NCI-H510A treated with DMSO at 0.1 percent for 48 hours (cell line): ENCODE measurements at regions not wholly inside any gene's neighbourhood (a gene's known extent, or its start where the extent isn't known, plus 50 kb on each side); places are given as distances from the start of the nearest gene placed in this dataset.
"Not testable (repeated sequence)": the region's sequence is repeated elsewhere in the genome, so short reads cannot be mapped to it uniquely, and the experiment has no call there.

Experiments used
- DNase-seq: peaks from one replicate; lab custom pipeline; 2025; lab: John Stamatoyannopoulos, UW

DNA sequence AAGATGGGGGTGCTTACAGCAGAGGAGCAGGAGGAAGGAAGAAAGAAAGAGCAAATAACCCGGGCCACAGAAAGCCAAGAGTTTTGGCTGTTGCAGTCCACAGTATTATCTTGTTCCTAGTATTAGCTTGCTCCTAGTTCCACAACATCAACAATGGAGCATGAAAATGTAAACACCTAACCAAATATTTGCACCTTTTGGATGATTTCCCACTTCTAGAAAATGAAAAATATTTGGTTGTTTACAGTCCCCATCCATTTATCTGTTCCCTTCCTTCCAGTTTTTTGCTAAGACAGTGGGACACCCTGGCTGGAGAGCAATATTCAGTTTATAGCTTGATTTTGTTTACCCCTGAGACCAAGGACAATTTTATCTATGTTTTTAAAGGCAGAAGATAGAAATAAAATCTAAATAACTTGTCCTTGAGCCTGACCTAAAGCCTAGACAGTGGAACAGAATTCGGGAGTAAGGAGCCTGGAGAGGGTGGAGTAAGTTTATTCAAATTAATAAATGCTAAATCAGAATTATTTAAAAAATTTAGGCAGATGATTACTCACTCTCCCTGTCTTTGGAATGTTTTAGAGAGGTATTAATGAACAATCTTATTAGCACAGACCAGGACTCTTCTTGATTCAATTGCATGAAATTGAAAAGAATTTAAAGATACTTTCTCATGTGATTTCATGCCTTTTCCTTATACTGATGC lies 51.6 kb downstream of the RESF1 start:
- DNase-seq: no peak

DNA sequence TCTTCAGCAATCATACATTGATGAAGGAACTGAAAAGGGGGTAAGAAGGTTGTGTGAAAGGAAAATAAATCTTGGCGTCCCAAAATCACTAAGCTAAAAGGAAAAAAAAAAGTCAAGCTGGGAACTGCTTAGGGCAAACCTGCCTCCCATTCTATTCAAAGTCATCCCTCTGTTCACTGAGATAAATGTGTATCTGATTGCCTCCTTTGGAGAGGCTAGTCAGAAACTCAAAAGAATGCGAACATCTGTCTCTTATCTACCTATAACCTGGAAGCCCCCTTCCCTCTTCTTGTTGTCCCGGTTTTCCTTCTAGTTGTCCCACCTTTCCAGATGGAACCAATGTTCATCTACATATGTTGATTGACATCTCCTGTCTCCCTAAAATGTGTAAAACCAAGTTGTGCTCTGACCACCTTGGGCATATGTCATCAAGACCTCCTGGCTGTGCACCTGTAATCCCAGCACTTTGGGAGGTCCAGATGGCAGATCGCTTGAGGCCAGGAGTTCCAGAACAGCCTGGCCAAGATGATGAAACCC lies 53.1 kb downstream of the RESF1 start:
- no peak for DNase-seq

DNA sequence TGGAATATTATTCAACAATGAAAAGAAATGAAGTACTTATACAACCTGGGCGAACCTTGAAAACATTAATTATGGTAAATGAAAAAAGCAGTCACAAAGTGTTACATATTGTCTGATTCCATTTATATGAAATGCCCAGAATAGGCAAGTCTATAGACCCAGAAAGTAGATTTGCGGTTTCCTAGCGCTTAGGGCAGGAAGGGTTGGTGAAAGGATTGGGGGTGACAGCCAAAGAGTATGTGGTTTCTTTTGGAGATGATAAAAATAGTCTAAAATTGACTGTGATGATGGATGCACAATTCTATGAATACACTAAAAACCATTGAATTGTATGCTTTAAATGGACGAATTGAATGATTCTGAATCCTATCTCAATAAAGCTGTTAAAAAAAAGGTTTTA lies 55.8 kb downstream of the RESF1 start:
- DNase-seq: no peak

DNA sequence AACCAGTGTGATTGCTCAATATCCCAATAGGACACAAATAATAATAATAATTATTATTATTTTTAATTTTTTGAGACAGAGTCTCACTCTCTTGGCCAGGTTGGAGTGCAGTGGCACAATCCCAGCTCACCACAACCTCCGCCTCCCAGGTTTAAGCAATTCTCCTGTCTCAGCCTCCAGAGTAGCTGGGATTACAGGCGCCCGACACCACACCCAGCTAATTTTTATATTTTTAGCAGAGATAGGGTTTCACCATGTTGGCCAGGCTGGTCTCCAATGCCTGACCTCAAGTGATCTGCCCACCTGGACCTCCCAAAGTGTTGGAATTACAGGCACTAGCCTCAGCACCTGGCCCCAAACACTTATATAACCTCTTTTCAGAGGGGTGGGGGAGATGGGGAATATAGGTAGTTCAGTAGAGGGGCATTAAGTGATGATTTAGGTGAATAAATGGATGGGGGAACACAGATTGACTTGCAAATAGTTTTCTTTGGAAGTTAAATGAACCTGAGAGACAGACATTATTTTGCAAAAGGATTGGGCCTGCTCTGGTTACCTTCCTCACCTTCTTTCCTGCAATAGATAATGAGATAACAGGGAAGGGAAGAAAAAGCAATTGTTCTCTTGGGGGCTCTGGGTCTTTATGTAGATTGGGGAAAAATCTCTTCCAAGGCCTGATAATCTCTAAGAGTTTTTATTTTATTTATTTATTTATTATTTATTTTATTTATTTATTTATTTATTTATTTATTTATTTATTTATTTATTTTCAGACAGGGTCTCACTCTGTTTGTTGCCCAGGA lies 57.7 kb downstream of the RESF1 start:
- no peak for DNase-seq

DNA sequence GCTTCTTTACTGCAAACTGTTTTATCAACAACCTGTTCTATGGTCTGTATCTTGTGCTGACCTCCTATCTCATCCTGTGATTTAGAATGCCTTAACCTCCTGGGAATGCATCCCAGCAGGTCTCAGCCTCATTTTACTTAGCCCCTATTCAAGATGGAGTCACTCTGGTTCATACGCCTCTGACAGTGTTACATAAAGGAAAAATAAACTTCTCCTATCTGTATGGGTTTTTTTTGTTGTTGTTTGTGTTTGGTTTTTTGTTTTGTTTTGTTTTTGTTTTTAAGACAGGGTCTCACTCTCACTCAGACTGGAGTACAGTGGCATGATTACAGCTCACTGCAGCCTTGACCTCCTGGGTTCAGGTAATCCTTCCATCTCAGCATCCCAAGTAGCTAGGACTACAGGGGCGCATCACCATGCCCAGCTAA lies 62.1 kb downstream of the RESF1 start:
- DNase-seq: no peak

DNA sequence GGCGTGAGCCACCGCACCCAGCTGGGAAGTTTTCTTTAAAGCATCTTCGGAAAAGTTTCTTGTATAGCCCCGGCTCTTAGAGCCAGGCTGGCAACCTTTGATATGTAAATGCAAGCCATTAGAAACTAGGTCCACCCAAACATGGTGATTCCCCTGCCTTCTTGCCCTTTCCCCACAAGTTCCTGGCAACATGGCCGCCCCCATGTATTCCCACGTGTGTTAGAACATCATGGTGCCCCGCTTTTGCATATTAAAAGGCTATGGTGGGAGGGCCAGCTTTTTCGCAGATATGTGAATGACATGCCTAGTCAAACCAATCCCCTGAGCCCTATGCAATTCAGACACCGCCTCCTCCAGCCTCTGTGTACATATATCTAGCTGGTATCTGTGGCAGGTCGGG lies 63.2 kb downstream of the RESF1 start:
- not testable (repeated sequence) for DNase-seq

DNA sequence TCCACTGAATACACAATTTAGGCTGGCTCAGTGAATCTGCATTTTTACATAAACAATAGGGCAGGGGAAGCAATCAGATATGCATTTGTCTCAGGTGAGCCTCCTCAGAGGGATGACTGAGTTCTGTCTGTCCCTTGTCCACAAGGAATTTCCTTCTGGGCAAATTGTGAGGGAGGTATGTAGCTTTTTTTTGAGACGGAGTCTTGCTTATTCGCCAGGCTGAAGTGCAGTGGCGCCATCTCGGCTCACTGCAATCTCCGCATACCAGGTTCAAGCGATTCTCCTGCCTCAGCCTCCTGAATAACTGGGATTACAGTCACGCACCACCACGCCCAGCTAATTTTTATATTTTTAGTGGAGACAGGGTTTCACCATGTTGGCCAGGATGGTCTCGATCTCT lies 64.6 kb downstream of the RESF1 start:
- not testable (repeated sequence) for DNase-seq

DNA sequence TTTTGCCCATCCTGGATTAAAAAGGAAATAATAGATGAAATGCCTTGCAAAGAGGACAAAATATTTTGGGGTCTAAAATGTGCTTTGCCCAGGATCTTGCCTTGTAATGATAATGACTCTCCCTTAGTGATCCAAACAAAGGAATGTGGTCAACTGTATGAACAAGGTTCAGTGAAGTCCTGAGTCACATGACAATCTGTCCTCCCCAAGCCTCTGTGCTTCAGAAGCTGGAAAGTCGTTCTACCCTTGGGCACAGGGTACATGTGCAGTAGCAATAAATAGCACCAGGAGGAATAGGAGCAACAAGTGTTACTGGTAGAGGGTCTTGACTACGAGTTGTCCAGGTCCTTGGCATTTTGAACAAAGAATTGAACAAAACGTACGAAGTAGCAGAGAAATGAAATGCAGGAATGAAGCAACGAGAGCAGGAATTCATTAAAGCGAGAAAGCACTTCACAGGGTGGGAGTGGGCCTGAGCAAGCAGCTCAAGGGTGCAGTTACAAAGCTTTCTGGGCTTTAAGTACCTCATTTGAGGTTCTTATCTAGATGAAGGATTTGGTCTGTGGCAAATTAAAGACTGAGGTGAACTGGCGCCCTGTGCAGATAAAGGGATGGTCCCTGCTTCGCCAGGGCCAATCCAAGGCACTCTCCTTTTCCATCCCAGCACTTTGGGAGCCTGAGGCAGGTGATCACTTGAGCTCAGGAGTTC lies 65.8 kb downstream of the RESF1 start:
- DNase-seq: no peak

DNA sequence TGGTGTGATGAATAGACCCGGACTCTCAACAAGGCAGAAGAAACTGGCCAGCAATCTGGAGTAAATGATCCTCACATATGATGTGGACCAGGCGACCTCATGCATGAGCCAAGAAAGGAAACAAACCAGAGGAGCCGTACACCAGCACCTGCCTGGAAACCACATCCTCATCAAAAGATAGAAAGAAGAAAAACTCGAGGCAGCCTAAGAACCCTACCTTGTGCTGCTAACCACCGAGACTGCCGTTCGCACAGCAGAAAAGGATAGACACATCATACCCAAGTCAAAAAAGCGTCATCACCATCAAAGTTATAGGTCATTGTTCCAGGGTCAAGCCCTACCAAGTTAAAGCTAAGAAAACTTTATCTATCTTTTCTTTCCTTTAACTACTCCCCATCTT lies 66.7 kb downstream of the RESF1 start:
- DNase-seq: no peak

DNA sequence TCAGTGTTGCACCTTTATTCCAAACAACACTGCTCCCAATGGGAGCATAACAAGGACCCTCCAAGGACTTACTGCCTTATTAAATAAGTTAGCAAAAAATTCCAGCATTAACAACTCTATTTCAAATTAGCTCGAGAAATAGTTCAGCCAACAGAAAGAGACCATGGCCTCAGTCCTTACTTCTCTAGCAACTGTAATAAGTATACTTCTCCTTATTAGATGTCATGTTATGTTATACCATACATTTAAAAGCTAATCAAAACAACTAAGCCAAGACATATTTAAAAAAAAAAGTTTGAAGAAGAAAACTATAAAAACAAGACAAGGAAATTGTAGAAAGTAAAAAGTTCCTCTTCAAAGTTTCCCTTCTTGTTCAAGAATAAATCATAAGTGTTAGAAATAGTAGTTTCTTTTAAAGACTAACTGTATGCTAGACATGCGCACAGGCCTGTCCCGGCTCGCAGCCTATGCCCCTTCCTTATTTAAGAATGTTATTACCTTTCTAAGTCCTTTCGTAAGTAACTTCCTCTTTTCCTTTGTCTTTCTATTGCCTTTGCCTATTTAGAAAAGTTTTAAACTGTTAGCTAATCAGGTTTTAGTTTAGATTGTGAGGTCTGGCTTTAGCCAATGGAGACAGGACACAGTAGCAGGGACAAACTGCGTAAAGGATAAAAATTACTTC lies 68.6 kb downstream of the RESF1 start:
- DNase-seq: no peak

DNA sequence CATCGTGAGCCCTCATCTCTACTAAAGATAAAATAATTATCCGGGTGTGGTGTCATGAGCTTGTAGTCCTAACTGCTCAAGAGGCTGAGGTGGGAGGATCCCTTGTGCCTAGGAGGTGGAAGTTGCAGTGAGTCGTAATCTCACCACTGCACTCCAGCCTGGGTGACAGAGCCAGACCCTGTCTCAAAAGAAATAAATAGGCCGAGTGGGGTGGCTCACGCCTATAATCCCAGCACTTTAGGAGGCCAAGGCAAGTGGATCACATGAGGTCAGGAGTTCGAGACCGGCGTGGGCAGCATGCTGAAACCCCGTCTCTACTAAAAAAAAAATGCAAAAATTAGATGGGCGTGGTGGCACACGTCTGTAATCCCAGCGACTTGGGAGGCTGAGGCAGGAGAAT lies 70.9 kb downstream of the RESF1 start:
- DNase-seq: no peak

DNA sequence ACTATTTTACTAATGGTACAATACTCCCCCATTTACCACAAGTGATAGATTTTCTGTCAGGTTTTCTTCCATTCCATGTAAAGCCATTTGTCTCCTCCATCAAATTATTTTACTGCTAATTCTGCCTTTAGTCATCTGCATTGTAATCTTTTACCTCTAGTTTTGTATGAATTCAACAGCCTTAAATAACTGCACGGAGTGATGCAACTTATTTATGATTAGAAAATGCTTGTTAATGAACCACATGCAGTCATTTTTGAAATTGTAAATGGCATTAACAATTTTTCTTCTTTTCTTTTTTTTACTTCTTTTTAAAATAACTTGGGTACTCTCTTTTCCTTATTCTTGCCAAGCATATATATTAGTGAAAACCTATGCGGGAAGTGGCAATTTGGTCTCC lies 71.5 kb downstream of the RESF1 start:
- no peak for DNase-seq

DNA sequence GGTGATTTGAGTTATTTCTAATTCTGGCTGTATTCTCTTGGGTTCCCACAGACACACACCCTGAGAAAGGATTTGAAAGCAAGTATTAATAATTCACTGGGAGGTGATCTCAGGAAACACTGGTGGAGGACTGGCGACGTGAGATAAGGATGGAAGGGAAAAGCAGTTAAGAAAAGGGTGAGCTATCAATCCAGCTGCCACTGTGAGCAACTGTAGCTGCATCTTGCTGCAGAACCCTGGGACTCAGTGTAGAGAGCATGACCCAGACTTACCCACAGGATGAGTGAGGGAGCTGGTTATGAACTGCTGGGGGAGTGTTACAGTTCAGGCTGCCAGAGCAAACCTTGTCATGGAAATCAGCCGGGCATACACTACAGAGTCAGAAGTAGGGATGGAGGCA lies 71.9 kb downstream of the RESF1 start:
- no peak for DNase-seq

DNA sequence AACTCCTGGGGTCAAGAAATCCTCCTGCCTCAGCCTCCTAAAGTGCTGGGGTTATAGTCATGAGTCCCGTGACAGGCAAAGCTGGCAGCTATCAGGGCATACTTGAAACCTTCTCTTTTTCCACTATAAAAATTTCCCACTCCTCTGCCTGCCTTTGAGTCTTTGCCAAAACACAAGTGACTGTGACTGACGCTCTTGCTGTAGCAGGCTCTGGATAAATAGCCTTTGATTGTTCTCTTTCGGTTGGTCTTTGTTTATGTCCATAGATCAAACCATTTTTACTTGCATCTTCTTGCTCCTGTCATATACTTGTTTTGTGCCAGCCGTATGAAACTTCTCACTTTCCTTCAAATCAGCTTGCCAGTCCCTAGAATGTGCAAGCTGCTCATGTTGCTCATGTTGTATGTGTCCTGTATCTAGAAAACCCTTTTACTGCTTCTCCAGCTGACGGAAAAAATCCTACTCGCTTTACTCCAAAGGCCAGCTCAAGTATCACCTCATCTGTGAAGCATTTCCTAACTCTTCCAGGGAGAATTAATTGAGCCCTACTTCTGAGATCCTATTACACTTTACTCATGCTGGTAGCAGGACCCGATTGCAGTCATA lies 73.1 kb downstream of the RESF1 start:
- DNase-seq: peak; percentile 4

DNA sequence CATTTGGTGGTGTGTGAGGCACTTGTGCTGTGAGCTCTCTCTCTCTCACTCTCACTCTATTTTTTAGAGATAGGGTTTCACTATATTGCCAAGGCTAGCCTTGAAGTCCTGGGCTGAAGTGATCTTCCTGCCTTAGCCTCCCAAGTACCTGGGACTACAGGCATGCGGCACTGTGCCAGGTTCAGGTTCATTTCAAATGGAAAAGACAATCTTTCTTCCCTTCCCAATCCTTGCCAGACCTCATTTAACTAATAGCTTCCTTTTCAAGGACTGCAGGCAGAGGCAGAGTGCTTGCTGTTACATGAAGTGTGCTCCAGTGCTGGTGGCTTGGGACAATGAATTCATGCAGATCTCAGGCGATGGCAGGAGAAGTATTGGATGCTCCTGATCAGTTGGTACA lies 73.2 kb upstream of the BICD1 start:
- no peak for DNase-seq

DNA sequence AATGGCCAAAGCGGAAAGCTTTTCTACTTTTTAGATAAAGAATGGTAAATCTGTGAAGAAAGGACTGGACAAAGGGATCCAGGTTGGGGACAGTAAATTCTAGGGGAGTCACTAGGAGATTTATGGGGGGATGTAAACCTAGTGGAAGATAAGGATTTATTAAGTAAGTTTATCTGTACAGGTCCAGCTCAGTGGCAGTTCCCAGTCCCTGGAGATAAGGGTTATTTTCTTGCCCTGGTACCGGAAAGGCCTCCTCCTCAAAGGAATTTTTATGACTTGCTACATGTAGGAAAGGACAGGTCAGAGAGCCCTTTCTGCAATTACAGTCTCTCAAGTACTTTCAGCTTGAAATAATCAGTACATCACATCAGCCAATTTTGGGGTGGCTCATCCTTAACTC lies 72.6 kb upstream of the BICD1 start:
- no peak for DNase-seq

DNA sequence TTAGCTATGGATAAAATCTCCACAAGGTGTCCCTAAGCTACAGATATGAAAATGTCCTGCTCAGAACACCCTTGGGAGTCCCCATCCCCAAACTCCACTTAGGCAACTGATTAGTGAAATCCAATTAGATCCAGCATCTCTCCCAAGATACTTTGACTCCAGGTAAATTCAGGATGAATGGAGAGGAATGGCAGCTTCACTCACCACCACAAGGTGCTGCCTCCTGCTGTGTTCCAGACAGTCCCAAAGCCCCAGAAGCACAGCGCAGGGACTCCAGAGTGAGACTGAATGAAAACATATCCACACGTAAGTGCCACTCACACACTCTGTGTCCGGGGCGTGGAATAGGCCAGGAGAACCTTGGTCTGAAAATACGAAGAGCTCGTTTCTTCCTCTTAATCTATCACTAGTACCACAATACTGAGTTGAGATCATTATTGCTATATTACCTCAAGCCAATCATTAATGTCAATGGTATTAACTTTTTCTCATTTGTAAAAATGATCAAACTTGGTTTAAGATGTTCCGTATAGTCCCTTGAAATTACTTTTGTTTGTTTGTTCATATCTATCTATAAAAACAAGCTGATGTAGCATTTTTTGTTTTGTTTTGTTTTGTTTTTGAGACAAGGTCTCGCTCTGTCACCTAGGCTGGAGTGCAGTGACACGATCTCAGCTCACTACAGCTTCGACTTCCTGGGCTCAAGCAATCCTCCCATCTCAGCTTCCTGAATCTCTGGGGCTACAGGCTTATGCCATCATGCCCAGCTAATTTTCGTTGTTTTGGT lies 70.0 kb upstream of the BICD1 start:
- DNase-seq: no peak

DNA sequence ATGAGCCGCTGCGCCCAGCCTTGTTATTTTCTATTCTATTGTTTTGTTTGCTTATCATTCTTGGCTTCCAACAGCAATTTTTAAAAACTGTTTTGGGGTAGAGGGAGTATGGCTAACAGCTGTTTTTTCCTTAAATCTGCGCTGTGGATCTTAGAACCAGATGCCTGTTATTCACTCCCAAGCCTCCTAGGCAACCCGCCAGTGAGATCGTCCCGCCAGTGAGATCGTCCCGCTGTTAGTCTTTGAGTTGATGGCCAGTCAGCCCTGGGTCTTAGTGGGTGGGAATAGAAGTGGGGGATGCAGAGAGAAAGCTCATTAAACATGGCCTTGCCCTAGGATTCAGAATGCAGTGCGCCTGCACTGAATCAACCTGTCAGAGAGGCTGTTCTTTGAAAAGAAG lies 67.3 kb upstream of the BICD1 start:
- no peak for DNase-seq

DNA sequence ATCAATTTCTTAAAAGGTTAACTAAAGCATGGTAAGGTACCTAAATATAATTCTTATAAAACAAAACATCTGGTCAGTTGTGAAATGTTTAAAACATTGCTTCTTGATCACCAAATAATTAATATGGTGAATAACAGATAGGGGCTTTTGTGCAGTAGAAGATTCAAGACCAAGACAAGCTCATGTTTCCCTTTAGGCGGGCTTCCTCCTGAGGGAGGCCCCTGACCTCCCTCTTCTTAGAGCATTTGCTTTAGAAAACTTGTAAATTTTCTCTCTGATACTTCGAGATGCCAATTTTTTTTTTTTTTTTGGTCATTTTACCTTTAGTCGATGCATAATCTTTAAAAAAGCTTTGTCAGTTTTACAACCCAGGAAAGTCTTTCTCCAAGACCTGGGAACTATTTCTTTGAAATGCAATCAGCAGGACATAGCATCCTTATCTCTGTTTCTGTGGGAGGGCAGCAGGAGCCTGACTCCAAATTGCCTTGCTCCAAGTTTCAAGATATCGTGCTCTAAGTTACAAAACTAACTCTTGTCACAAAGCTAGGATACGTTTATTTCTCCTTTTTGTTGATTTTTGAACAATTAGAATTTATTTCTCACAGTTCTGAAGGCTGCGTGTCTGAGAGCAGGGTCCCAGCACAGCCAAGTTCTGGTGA lies 66.6 kb upstream of the BICD1 start:
- no peak for DNase-seq

DNA sequence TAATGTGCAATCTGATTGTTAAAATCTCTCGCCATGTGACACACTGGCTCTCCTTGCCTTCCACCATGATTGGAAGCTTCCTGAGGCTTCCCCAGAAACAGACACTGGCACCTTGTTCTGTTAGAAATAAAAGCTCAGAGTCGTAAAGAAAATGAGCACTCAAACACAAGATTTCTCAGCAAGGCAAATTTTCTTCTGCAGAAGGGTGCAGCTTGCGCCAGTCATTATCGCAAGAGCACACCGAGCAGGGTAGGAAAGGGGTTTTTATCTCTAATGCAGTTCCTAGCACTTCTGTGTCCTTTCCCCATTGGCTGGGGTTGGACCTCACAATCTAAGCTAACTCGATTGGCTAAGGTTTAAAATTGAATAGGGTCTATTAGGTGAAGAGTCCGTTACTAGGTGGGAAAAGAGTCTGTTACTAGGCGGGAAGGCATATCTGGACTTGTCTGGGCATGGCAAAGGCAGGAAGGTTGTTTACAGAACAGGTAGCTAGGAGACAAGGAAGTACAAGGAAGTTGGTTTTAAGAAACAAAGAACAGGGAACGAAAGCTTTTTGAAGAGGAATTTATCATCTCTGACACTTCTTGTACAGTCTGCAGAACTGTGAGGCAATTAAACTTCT lies 62.6 kb upstream of the BICD1 start:
- no peak for DNase-seq
